LHCN-M2 (cell line): ENCODE measurements at regions not wholly inside any gene's neighbourhood (a gene's known extent, or its start where the extent isn't known, plus 50 kb on each side); places are given as distances from the start of the nearest gene placed in this dataset.

Source experiments
- DNase-seq: peaks from one replicate; pipeline ENCODE4 v3.0.0-alpha.2; 2012; ENCODE audit warnings: low read depth

GRCh38 chr2:19785447-19785846 lies 116.3 kb downstream of the TTC32 start:
- DNase-seq: no peak

DNA sequence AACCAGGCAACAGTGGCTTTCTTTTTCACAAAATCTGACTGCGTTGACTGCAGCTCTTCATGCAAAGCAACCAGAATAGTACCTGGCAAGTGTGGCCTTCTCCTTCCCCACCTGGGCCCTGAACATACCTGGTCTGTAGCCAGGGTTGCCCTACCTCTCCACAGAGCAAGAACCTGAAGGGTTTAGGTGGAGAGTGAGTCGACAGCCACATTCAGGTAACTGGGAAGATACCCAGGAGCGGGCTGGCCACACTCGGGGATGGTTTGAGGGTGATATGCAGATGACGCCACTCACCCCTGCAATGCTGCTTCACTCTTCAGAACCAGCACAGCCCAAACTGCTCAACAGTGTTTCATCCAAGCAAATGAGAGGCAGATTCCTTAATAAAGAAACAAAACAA lies 117.3 kb downstream of the TTC32 start:
- no peak for DNase-seq

DNA sequence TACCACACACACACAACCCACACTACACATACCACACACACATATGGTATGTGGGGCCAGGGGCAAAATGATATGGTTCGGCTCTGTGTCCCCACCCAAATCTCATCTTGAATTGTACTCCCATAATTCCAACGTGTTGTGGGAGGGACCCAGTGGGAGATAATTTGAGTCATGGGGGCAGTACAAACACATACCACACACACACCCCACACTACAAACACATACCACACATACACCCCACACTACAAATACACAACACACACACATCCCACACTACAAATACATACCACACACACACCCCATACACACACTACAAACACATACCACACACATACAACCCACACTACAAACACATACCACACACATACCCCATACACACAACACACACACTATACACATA lies 117.8 kb downstream of the TTC32 start:
- no peak for DNase-seq

GRCh38 chr2:19776941-19777514 lies 124.8 kb downstream of the TTC32 start:
- no peak for DNase-seq

GRCh38 chr2:19775838-19776237 lies 125.9 kb downstream of the TTC32 start:
- DNase-seq: no peak

GRCh38 chr2:19775315-19775714 lies 126.5 kb downstream of the TTC32 start:
- no peak for DNase-seq

- DNase-seq: peak; percentile 25
Measured at GRCh38 chr2:19774805-19775176, 127.0 kb downstream of the TTC32 start.

- DNase-seq: no peak
Measured at GRCh38 chr2:19772981-19773380, 128.8 kb downstream of the TTC32 start.

- DNase-seq: peak; percentile 43
Measured at GRCh38 chr2:19769513-19769912, 132.3 kb downstream of the TTC32 start.

DNA sequence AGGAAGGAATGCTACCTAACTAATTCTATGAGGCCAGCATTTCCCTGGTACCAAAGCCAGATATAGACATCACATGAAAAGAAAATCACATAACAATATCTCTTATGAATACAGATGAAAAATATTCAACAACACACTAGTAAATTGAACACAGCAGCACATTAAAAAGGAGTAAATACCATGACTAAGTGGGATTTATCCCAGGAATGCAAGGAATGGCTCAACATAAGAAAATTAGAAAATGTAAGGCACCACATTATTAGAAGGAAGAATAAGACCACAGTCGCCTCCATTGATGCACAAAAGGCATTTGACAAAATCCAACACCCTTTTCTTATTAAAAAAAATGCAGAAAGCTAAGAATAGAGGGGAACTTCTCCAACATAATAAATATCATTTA lies 133.9 kb downstream of the TTC32 start:
- DNase-seq: peak; percentile 33

DNA sequence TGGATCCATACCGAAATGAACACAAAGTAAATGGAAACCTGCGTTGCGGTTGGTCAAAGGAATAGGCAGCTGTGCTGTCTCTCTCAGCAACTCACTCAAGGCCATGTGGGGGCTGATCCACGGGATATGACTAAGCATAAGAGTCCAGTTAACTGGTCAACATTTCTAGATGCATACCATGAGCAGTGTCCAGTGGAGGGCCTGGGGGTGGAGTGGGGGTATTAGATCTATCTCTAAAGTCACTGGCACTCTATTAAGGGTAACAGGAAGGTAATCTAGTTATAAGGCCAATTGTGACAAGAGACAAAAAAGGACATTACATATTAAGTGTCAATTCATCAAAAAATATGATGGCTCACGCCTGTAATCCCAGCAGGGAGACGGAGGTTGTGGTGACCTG lies 136.8 kb downstream of the TTC32 start:
- DNase-seq: peak; percentile 25

DNA sequence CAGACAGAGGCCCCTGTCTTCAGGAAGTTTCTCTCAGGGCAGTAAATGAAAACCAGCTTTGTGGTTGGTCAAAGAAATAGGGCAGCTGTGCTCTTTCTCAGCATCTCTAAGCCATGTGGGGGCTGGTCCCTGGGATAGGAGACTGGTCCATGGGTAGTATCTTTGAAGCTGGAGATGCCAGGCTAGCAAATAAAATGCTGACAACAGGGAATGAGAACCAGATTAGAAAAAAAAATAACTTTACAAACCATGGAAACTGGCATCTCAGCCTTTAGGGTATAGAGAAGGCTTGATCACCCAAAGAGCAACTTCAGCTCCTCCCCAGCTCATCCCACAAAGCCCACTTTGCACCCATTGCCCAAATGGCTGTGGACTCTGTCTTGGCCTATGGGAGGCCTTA lies 138.1 kb downstream of the TTC32 start:
- DNase-seq: no peak

DNA sequence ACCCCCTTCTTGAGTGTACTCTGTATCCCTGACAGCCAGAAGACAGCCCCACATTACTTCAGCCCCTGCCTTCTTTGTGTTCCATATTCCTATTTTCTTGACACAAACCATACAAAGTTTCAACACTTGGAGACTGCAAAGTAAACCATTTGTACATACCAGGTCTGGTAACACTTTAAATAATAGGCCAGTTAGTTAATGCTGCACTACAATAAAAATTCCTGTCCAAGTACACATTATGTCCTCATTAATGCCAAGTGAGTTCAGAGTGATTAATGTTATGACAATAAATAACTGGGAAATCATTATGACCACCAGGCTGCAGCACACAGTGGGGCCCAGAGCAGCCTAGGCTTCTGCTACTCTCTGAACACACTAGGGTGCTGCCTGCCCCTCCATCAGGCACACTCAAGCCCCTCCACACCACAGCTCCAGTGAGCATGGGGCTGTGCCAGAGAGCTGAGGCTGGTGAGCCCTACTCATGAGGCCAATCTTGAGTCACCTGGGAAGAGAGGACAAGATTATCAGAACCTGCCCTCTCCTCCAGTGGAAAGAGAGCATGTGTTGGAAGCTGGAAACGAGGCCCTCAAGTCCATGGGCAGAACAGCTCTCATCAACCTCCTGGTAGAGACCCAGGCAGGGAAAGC lies 138.7 kb downstream of the TTC32 start:
- DNase-seq: no peak

- no peak for DNase-seq
Measured at GRCh38 chr2:19762142-19762541, 139.6 kb downstream of the TTC32 start.

DNA sequence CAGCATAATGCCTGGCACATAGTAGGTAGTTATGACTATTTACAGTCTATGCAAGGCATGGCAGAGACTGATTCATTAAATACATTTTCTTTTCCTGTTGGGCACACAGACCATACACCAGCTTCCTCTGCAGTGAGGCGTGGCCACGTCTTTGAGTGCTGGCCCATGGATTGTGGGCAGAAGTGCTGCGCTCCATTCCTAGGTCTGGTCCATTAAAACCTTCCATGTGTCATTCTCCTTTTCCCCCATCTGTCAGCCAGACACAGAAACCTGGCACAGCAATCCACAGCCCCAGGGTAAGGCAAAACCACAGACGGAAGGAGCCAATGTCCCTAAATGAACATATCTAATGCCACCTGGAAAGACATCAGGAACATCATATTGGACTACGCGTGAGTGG lies 141.9 kb downstream of the TTC32 start:
- DNase-seq: no peak

DNA sequence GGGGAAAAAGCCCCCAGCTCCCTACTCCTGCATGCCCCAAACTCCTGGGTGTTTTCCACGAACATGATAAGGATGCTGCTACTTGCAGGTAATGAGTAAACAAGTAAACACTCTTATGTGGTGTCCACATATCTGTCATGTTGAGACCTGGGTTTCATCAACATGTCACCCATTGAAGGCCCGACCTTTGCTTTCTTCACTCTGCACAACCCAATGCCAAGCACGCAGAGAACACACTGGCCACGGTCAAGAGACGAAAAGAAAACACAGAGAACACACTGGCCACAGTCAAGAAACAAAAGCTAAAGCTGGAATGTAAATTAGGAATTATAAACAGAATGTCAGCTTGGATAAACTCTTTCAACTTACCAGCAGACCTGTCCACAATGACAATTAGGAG lies 143.1 kb downstream of the TTC32 start:
- DNase-seq: no peak

DNA sequence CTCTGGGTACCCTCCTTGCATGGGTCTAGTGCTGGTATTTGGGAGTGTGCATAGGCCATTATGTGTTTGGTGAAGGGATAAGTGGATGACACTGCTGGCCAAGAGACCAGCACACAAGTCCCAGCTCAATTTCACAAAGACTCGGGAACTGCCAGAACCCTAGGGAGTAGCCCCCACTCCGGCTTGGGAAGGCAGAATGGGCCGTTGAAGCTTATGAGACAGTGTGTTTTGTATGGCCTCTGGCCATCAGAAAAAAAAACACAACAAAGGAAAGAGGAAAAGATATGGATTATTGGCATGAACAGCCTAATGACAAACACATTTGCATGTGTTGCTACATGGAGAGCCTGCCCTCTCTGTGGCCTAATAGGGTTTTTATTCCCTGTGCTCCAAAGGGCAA lies 144.2 kb downstream of the TTC32 start:
- no peak for DNase-seq

DNA sequence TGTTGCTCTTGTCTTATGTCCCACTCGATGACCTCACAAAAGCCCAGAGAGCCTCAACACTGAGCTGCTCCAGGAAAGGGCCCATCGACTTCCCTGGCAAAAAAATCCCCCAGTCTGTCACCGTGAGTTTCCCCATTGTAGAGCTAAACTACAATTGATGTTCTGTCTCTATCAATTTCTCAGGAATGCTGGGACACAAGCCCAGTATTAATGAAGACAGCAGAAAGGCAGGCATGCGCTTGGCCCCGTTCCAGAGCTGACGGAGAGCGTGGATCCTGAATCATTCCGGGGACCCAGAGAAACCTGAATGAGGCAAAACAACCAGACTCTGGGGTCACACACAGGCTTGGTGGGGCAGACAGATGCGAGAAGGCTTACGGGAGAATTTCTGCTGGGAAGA lies 146.9 kb downstream of the TTC32 start:
- DNase-seq: no peak

GRCh38 chr2:19753818-19754217 lies 148.0 kb downstream of the TTC32 start:
- DNase-seq: no peak

GRCh38 chr2:19753314-19753713 lies 148.5 kb downstream of the TTC32 start:
- no peak for DNase-seq

DNA sequence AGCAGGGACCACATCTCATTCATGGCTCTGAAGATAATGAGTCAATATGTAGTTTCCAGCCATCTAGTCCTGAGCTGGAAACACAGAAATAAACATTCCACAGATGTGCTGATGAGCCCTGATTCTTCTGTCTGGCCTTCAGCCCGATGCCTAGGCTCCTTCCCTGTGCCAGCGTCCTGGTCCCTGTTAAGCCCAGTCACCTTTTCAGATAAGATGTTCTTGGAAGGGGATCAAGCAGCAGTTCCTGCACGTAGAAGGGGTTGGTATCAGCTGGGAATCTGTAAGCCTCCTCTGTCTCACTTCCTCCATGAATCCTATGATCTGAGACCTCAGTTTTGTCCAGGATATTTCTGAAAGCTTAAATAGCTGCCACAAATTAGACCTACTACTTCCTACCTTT lies 149.3 kb downstream of the TTC32 start:
- no peak for DNase-seq

- no peak for DNase-seq
Measured at GRCh38 chr2:19751631-19752030, 150.2 kb downstream of the TTC32 start.

DNA sequence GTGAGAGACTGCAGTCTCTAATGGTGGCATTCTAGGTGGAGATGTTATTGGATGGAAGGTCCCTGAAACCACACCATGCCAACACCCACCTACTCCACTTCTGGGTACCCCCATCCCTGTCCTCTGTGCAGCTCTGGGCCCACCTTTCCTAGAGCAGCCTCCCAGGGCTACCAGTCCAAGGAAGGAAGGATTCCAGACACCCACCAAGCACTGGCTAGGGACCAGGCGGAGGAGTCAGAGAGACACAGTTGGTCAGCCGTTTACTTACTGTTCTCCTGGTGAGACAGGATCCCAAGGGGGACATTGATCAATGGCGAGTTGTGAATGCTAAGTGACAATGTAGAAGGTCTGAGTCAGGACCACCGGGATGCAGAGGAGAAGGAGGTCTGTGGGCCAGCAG lies 151.6 kb downstream of the TTC32 start:
- no peak for DNase-seq

GRCh38 chr2:19749507-19749836 lies 152.3 kb downstream of the TTC32 start:
- DNase-seq: no peak
